Omental fat pad (tissue), 3 donors: ENCODE measurements at regions not wholly inside any gene's neighbourhood (a gene's known extent, or its start where the extent isn't known, plus 50 kb on each side); places are given as distances from the start of the nearest gene placed in this dataset.

Source experiments
- ATAC-seq: fragments of 150-250 bp; one replicate; pipeline ENCODE4 v1.9.1; 2016; ENCODE audit warnings: mild to moderate bottlenecking, moderate library complexity; ENCODE audit not compliant: low FRiP score
- DNase-seq: peaks from one replicate; pipeline ENCODE4 v3.0.0-alpha.2; 2019; ENCODE audit warnings: low spot score
- TF ChIP-seq, protein P1 (sequence below), 3 donors: fragments of 450-650 bp; IDR thresholded peaks; one replicate each; pipeline ENCODE4 v1.5.1; 2016 to 2017; ENCODE audit warnings: antibody characterized with exemption in 3 of 3, mild to moderate bottlenecking in 3 of 3, moderate library complexity in 2 of 3

DNA sequence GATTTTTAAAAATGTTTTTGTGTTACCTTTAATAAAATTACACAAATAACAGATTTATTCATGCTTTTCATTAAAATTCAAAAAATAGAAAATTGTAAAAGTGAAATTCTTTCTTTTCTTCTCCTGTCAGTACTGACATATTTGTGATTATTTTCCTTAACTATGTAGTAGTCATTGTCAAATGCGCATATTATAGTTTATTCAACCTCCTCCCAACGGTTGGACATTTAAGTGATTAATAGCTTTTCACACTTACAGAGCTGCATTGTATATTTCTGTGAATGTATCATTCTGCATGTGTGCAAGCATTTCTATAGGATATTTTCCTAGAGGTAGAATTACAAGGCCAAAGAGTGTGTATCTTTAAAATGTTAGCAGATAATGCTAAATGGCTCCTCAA, 259.2 kb downstream of the SH3BP4 start:
- no peak for ATAC-seq
- TF ChIP-seq, protein P1, sequence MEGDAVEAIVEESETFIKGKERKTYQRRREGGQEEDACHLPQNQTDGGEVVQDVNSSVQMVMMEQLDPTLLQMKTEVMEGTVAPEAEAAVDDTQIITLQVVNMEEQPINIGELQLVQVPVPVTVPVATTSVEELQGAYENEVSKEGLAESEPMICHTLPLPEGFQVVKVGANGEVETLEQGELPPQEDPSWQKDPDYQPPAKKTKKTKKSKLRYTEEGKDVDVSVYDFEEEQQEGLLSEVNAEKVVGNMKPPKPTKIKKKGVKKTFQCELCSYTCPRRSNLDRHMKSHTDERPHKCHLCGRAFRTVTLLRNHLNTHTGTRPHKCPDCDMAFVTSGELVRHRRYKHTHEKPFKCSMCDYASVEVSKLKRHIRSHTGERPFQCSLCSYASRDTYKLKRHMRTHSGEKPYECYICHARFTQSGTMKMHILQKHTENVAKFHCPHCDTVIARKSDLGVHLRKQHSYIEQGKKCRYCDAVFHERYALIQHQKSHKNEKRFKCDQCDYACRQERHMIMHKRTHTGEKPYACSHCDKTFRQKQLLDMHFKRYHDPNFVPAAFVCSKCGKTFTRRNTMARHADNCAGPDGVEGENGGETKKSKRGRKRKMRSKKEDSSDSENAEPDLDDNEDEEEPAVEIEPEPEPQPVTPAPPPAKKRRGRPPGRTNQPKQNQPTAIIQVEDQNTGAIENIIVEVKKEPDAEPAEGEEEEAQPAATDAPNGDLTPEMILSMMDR (IDR thresholded peaks at IDR 0.05): no peak
- no peak for DNase-seq

DNA sequence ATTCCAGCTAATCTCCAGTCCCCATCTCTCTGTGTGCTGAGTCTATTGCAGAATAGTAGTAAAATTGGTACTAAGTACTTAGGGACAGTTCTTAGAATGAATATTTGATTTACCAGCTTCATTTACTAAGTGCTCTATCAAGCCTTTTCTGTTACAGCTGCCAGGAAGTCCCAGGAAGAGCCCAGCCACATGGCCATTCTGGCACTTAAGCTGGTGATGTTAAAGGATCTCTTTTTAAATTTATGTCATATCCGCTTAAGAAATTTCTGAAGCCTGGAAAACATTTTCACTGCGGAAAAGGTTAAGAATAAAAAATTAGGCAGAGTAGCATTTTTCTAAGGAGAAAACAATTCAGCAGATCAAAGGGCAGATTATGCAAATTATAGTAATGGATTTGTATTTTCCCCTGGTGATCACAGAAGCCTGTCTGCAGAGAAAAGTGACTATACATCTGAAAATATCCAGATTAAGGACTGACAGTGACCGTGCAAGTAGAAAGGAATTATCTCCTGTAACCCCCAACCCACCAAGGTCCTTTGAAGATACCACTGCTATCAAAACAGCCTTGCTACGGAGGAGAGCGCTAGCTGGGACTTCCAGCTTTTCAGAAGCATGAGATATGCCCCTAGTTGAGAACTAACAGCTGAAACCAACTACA, 260.8 kb downstream of the SH3BP4 start:
- DNase-seq: no peak
- TF ChIP-seq, protein P1 (IDR thresholded peaks at IDR 0.05): no peak
- ATAC-seq: no peak

DNA sequence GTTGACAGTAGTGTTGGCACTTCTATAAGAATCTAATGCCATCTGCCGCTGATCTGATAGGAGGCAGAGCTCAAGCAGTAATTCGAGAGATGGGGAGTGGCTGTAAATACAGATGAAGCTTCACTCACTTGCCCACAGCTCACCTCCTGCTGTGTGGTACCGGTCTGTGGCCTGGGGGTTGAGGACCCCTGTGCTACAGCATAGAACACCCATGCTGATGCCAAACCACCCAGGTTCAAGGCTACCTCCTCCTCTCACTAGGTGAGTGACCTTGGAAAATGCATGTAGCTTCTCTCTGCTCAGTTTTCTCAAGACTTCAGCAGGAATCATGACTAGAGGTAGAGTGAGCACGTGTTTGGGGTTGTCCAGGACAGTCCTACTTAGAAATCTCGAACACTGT, 263.4 kb downstream of the SH3BP4 start:
- DNase-seq: no peak
- no peak for ATAC-seq
- TF ChIP-seq, protein P1 (IDR thresholded peaks at IDR 0.05): no peak

DNA sequence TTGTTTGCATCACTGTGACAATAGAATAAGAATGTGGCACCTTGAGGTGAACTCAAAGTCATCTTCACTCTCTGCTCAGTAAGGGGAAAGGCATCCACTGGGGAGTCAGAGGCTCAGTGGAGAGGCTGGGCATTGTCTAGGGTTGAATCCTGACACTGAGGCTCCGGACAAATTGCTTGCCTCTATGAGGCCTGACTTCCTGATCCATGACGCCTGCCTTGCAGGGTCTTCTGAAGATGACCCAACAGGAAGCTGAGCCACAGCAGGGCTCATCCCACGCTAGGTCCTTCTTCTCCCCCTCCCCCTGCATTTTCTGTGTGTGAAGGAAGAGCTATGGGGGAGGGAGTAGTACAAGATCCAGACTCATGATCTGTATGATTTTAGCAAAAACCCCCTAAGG, 265.1 kb downstream of the SH3BP4 start:
- DNase-seq: no peak
- TF ChIP-seq, protein P1 (IDR thresholded peaks at IDR 0.05): no peak
- ATAC-seq: no peak

DNA sequence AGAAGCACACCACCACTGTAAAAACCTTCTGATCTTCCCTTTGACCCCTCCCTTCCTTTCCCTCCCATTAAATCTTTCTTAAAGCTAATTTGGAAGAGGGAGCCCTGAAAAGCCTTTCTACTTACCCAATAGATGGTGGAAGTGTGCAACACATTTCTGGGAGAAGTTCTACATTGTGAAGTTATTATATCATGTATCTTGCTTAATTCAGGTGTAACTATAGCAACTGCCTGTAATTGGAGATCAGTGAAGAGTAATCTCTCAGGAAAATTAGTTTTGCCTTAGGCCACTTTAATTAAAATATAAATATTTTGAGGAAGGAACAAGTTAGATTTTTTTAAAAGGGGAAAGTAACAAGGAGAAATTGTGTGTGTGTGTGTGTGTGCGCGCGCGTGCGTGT, 266.0 kb downstream of the SH3BP4 start:
- ATAC-seq: no peak
- TF ChIP-seq, protein P1 (IDR thresholded peaks at IDR 0.05): no peak
- DNase-seq: no peak

DNA sequence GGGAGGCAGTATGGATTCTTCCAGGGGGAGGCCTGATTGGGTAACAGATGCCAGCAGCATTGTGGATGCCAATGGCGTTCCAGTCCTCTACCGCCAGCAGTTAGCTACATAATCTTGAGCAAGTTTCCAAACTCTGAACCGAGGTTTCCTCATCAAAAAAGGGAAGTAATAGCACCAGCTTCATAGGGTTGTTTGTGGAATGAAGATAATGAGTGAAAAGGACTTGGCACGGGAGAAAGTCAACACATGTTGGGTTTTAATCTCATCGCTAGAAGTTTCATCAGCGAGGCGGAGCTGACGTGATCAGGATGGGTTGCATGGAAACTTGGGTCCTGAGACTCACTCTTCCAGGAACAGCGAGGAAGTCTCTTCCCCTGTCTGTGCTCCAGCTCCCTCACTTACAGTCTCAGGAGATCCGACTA, 266.7 kb downstream of the SH3BP4 start:
- TF ChIP-seq, protein P1 (IDR thresholded peaks at IDR 0.05): no peak
- no peak for DNase-seq
- no peak for ATAC-seq

DNA sequence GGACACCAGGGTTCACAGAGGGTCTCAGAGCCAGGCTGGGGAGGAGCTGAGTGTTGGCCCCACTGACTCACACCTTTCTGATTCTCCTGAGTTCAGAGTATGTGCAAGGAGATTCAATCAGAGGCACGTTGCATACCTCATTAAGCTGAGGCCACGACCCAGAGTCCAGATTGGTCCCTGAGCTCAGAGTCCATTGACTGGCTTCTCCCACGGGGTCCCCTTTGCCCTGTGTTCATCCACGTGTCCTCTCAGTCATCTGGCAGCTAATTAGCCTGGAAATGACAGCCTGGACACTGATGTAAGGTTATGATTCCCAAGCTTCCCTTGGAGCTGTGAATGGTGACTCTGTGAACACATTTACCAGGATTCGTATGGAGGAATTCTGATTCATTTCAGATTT, 267.2 kb downstream of the SH3BP4 start:
- ATAC-seq (no peak), DNase-seq (no peak)
- TF ChIP-seq, protein P1 (IDR thresholded peaks at IDR 0.05): no peak
